ENCODE measurements at regions not wholly inside any gene's neighbourhood (a gene's known extent, or its start where the extent isn't known, plus 50 kb on each side); places are given as distances from the start of the nearest gene placed in this dataset.

DNA sequence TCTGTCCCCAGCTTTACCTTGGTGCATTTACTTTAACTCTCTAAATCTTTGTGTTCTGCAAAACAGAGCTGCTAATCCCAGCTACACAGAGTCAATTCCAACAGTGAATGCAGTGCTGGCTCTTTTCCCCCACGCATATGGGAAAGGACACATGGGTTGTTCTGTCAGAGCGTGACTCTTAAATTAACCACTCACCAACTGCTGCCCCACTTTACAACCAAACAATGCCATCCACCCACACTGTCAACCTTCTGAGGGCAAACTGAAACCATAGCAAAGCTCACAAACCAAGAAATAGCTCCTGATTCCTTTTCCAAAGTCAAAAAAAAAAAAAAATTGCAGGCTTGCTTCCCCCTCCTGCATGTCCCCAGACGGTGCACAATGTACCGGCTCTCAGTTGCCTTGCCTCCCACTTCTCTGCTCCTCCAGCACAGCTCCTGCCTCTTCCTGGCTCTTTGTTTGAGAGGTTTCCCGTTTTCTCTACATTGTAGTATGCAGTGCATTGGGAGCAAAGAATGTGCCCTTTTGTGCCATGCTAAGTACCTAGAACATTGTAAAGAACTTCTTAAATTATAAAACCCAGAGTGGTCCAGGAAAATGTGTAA lies 151.5 kb upstream of the DAPK1 start:
- TF ChIP-seq, protein P1, sequence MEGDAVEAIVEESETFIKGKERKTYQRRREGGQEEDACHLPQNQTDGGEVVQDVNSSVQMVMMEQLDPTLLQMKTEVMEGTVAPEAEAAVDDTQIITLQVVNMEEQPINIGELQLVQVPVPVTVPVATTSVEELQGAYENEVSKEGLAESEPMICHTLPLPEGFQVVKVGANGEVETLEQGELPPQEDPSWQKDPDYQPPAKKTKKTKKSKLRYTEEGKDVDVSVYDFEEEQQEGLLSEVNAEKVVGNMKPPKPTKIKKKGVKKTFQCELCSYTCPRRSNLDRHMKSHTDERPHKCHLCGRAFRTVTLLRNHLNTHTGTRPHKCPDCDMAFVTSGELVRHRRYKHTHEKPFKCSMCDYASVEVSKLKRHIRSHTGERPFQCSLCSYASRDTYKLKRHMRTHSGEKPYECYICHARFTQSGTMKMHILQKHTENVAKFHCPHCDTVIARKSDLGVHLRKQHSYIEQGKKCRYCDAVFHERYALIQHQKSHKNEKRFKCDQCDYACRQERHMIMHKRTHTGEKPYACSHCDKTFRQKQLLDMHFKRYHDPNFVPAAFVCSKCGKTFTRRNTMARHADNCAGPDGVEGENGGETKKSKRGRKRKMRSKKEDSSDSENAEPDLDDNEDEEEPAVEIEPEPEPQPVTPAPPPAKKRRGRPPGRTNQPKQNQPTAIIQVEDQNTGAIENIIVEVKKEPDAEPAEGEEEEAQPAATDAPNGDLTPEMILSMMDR (conservative IDR thresholded peaks at IDR 0.05): no peak
- Histone ChIP-seq H3K27me3 (ENCODE audit: insufficient read depth, low read length) (no peaks in the 10 kb centered on the region), H2AK5ac (ENCODE audit: insufficient read length, low read length) (no peak overlapping the region), H3K4ac (ENCODE audit: low read depth, low read length) (no peak overlapping the region), H3K56ac (ENCODE audit: insufficient read length, low read depth, low read length) (no peak overlapping the region), H3K9ac (ENCODE audit: extremely low read depth, insufficient read length, low read length) (no peak overlapping the region), H2AFZ (ENCODE audit: low read length) (no peak overlapping the region), H3K14ac (ENCODE audit: insufficient read depth, low read length) (no peak overlapping the region), H3K9me3 (ENCODE audit: control insufficient read depth, low read depth, low read length) (no peaks in the 10 kb centered on the region), H3K18ac (ENCODE audit: insufficient read length, low read depth, low read length) (no peak overlapping the region), H2BK120ac (ENCODE audit: low read depth, low read length, poor library complexity, severe bottlenecking) (no peak overlapping the region), H4K5ac (ENCODE audit: insufficient read length, low read depth, low read length) (no peak overlapping the region), H4K20me1 (ENCODE audit: control insufficient read depth, insufficient read depth, insufficient read length) (no peaks in the 10 kb centered on the region), H2BK12ac (ENCODE audit: insufficient read length, low read depth, low read length) (no peak overlapping the region), H3K79me2 (ENCODE audit: insufficient read depth, low read length) (no peaks in the 10 kb centered on the region), H3K23ac (ENCODE audit: insufficient read length, low read depth, low read length) (no peak overlapping the region), H4K91ac (ENCODE audit: insufficient read length, low read depth, low read length) (no peak overlapping the region), H3T11ph (ENCODE audit: low read length) (no peak overlapping the region), H2BK5ac (ENCODE audit: insufficient read length, low read length) (no peak overlapping the region), H3K4me2 (ENCODE audit: insufficient read depth, insufficient read length, low read length) (no peak overlapping the region), H2BK15ac (ENCODE audit: low read depth, low read length) (no peak overlapping the region), H3K4me1 (ENCODE audit: insufficient read depth, low read length) (no peaks in the 10 kb centered on the region), H4K8ac (replicated peaks; ENCODE audit: insufficient read length, low read depth, low read length) (no peak overlapping the region), H3K27ac (ENCODE audit: insufficient read length, low read depth, low read length) (no peak overlapping the region), H2BK20ac (ENCODE audit: low read depth, low read length, poor library complexity, severe bottlenecking) (no peak overlapping the region), H3K23me2 (ENCODE audit: insufficient read length, low read depth, low read length, poor library complexity, severe bottlenecking) (no peaks in the 10 kb centered on the region), H3K79me1 (ENCODE audit: insufficient read depth, low read depth, low read length, poor library complexity, severe bottlenecking) (no peaks in the 10 kb centered on the region)
- Mint-ChIP-seq H3K27me3 (ENCODE audit: low read depth) (peaks cover 2% of the 10 kb centered on the region), H3K4me1 (peaks cover 10 to 15% of the 10 kb centered on the region in 2 experiments), H3K9me3 (no peaks in the 10 kb centered on the region; a peak in 2 of 5 replicates), H3K36me3 (ENCODE audit: insufficient read depth in 1 of 3, low read depth in 3 of 3) (no peaks in the 10 kb centered on the region; a peak in 1 of 7 replicates), H3K27ac (no peak overlapping the region), H3K4me3 (no peak overlapping the region)
- WGBS (ENCODE audit: extremely low coverage, insufficient read length, low lambda C conversion rate): no CpG with 5 or more reads among the region's 5 CpGs
- DNase-seq: no peak
